ENCODE measurements at regions not wholly inside any gene's neighbourhood (a gene's known extent, or its start where the extent isn't known, plus 50 kb on each side); places are given as distances from the start of the nearest gene placed in this dataset.

- H3K9me2 ChIP-seq (replicated peaks; ENCODE audit: insufficient read depth), result no peaks in the 10 kb centered on the region
- H3K36me3 ChIP-seq (replicated peaks; ENCODE audit: insufficient read depth, low read depth), result no peaks in the 10 kb centered on the region
- no peaks in the 10 kb centered on the region for H4K20me1 ChIP-seq (ENCODE audit: insufficient read depth, poor library complexity, severe bottlenecking)
- no peaks in the 10 kb centered on the region for H3K9me3 ChIP-seq (ENCODE audit: low read depth)
- H3K27me3 ChIP-seq, result peaks cover 19% of the 10 kb centered on the region
- no peak for DNase-seq (ENCODE audit: low spot score)
- no peak overlapping the region for H2AFZ ChIP-seq
- 91% methylated on average over 20 of the region's 20 CpGs for whole genome bisulfite sequencing (ENCODE audit: low lambda C conversion rate, missing lambda C conversion rate)
- TF ChIP-seq EZH2 (IDR thresholded peaks at IDR 0.05; ENCODE audit: borderline replicate concordance) (no peak), CTCF (IDR thresholded peaks at IDR 0.05; ENCODE audit: poor library complexity) (no peak), EZH2phosphoT487 (IDR thresholded peaks at IDR 0.05; ENCODE audit: low read depth, severe bottlenecking, unreplicated experiment) (no peak)
- H3K27ac ChIP-seq, result no peak overlapping the region
- no peak overlapping the region for H3K4me3 ChIP-seq
- no peak overlapping the region for H3K4me2 ChIP-seq
- no peaks in the 10 kb centered on the region for H3K4me1 ChIP-seq (ENCODE audit: insufficient read depth)
- no peaks in the 10 kb centered on the region for H3K79me2 ChIP-seq
These were observed 248.4 kb downstream of the C16orf95 start for GRCh38 chr16:87068762-87069150.

- H3K36me3 ChIP-seq (replicated peaks; ENCODE audit: insufficient read depth, low read depth), result no peaks in the 10 kb centered on the region
- WGBS (ENCODE audit: low lambda C conversion rate, missing lambda C conversion rate), result 89% methylated on average over 9 of the region's 9 CpGs
- no peak for DNase-seq (ENCODE audit: low spot score)
- H3K27me3 ChIP-seq, result peaks cover 12% of the 10 kb centered on the region
- TF ChIP-seq EZH2phosphoT487 (IDR thresholded peaks at IDR 0.05; ENCODE audit: low read depth, severe bottlenecking, unreplicated experiment), result no peak
- no peak for TF ChIP-seq EZH2 (IDR thresholded peaks at IDR 0.05; ENCODE audit: borderline replicate concordance)
- TF ChIP-seq CTCF (IDR thresholded peaks at IDR 0.05; ENCODE audit: poor library complexity), result no peak
- no peak overlapping the region for H3K4me2 ChIP-seq
- H4K20me1 ChIP-seq (ENCODE audit: insufficient read depth, poor library complexity, severe bottlenecking), result no peaks in the 10 kb centered on the region
- no peak overlapping the region for H3K27ac ChIP-seq
- H3K4me1 ChIP-seq (ENCODE audit: insufficient read depth), result no peaks in the 10 kb centered on the region
- no peaks in the 10 kb centered on the region for H3K9me3 ChIP-seq (ENCODE audit: low read depth)
- no peak overlapping the region for H2AFZ ChIP-seq
- H3K9me2 ChIP-seq (replicated peaks; ENCODE audit: insufficient read depth), result no peaks in the 10 kb centered on the region
- H3K79me2 ChIP-seq, result no peaks in the 10 kb centered on the region
- no peak overlapping the region for H3K4me3 ChIP-seq
These were observed 246.5 kb downstream of the C16orf95 start for GRCh38 chr16:87070657-87071056.

- Histone ChIP-seq H3K79me2 (no peaks in the 10 kb centered on the region), H3K27ac (no peak overlapping the region), H3K9me3 (ENCODE audit: low read depth) (no peaks in the 10 kb centered on the region), H2AFZ (no peak overlapping the region), H3K4me3 (no peak overlapping the region), H3K36me3 (replicated peaks; ENCODE audit: insufficient read depth, low read depth) (no peaks in the 10 kb centered on the region), H3K27me3 (peaks cover 8% of the 10 kb centered on the region), H4K20me1 (ENCODE audit: insufficient read depth, poor library complexity, severe bottlenecking) (no peaks in the 10 kb centered on the region), H3K9me2 (replicated peaks; ENCODE audit: insufficient read depth) (no peaks in the 10 kb centered on the region), H3K4me1 (ENCODE audit: insufficient read depth) (no peaks in the 10 kb centered on the region), H3K4me2 (no peak overlapping the region)
- WGBS (ENCODE audit: low lambda C conversion rate, missing lambda C conversion rate), result 88% methylated on average over 8 of the region's 8 CpGs
- no peak for TF ChIP-seq EZH2phosphoT487 (IDR thresholded peaks at IDR 0.05; ENCODE audit: low read depth, severe bottlenecking, unreplicated experiment)
- no peak for TF ChIP-seq CTCF (IDR thresholded peaks at IDR 0.05; ENCODE audit: poor library complexity)
- no peak for TF ChIP-seq EZH2 (IDR thresholded peaks at IDR 0.05; ENCODE audit: borderline replicate concordance)
- no peak for DNase-seq (ENCODE audit: low spot score)
These were observed 245.1 kb downstream of the C16orf95 start for GRCh38 chr16:87072101-87072500.

All from hepatocyte (in vitro differentiated cells).